Smooth muscle cell (in vitro differentiated cells): ENCODE measurements at regions not wholly inside any gene's neighbourhood (a gene's known extent, or its start where the extent isn't known, plus 50 kb on each side); places are given as distances from the start of the nearest gene placed in this dataset.

Experiments used
- DNase-seq: peaks from one replicate; lab custom pipeline; 2025; ENCODE audit not compliant: unreplicated experiment; lab: John Stamatoyannopoulos, UW
- H2AFZ ChIP-seq: fragments of 200-600 bp; sonication (generic); 2 replicates; pipeline ENCODE4 v1.6.0; 2016; ENCODE audit warnings: antibody characterized with exemption, low read depth, mild to moderate bottlenecking
- H3F3A ChIP-seq: fragments of 200-600 bp; sonication (generic); 2 replicates; pipeline ENCODE4 v1.6.0; 2017; ENCODE audit warnings: antibody characterized with exemption, low read depth
- H3K27ac ChIP-seq: fragments of 200-600 bp; sonication (generic); 2 replicates; pipeline ENCODE4 v1.5.1; 2016; ENCODE audit warnings: low read depth, mild to moderate bottlenecking
- H3K27me3 ChIP-seq: fragments of 200-600 bp; sonication (generic); 2 replicates; pipeline ENCODE4 v1.6.1; 2016; ENCODE audit warnings: low read depth, mild to moderate bottlenecking
- H3K36me3 ChIP-seq: fragments of 200-600 bp; sonication (generic); 2 replicates; pipeline ENCODE4 v1.5.1; 2016; ENCODE audit warnings: low read depth
- H3K4me1 ChIP-seq: fragments of 200-600 bp; sonication (generic); 2 replicates; pipeline ENCODE4 v1.5.1; 2016; ENCODE audit warnings: low read depth
- H3K4me2 ChIP-seq: fragments of 200-600 bp; sonication (generic); 2 replicates; pipeline ENCODE4 v1.6.0; 2016; ENCODE audit warnings: mild to moderate bottlenecking
- H3K4me3 ChIP-seq: fragments of 200-600 bp; sonication (generic); 2 replicates; pipeline ENCODE4 v1.5.1; 2016; ENCODE audit warnings: mild to moderate bottlenecking
- H3K79me2 ChIP-seq: fragments of 200-600 bp; sonication (generic); 2 replicates; pipeline ENCODE4 v1.6.0; 2016; ENCODE audit warnings: low read depth, mild to moderate bottlenecking
- H3K9ac ChIP-seq: fragments of 200-600 bp; sonication (generic); 2 replicates; pipeline ENCODE4 v1.6.0; 2016; ENCODE audit warnings: low read depth
- H3K9me3 ChIP-seq: fragments of 200-600 bp; sonication (generic); replicated peaks from 2 replicates; pipeline ENCODE4 v1.5.1; 2016; ENCODE audit warnings: low read depth
- H4K20me1 ChIP-seq: fragments of 200-600 bp; sonication (generic); 2 replicates; pipeline ENCODE4 v1.6.0; 2016; ENCODE audit warnings: low read depth
- CTCF ChIP-seq: fragments of 200-600 bp; sonication (generic); IDR thresholded peaks from 2 replicates; pipeline ENCODE4 v1.5.1; 2017; ENCODE audit warnings: borderline replicate concordance, mild to moderate bottlenecking, antibody characterized with exemption; ENCODE audit not compliant: insufficient read depth, poor library complexity, severe bottlenecking
- WGBS: methylation state at CpG from one replicate; pipeline ENCODE4 v1.1.7; 2016; ENCODE audit warnings: low lambda C conversion rate; 5-methylcytosine and 5-hydroxymethylcytosine counted together

GRCh38 chr16:86215233-86215978, 294.9 kb upstream of the FOXF1 start:
- Histone ChIP-seq H3K27me3 (no peaks in the 10 kb centered on the region), H4K20me1 (no peaks in the 10 kb centered on the region), H3K9ac (peak overlapping the region; percentile 11), H3K4me2 (no peak overlapping the region), H3K4me3 (no peak overlapping the region), H3K27ac (peak overlapping the region; percentile 12), H2AFZ (no peak overlapping the region), H3K36me3 (no peaks in the 10 kb centered on the region), H3K79me2 (no peaks in the 10 kb centered on the region), H3F3A (peaks cover 19% of the 10 kb centered on the region), H3K9me3 (no peaks in the 10 kb centered on the region), H3K4me1 (peaks cover 5% of the 10 kb centered on the region)
- no peak for DNase-seq
- 75% methylated on average over 13 of the region's 13 CpGs for WGBS
- no peak for TF ChIP-seq CTCF

GRCh38 chr16:86215979-86216585, 294.2 kb upstream of the FOXF1 start:
- Histone ChIP-seq H3K9me3 (no peaks in the 10 kb centered on the region), H3K27me3 (no peaks in the 10 kb centered on the region), H3K9ac (no peak overlapping the region), H3K4me1 (peaks cover 5% of the 10 kb centered on the region), H4K20me1 (no peaks in the 10 kb centered on the region), H3F3A (peaks cover 24% of the 10 kb centered on the region), H3K79me2 (no peaks in the 10 kb centered on the region), H3K4me3 (no peak overlapping the region), H3K27ac (peak overlapping the region; percentile 12), H2AFZ (no peak overlapping the region), H3K36me3 (no peaks in the 10 kb centered on the region), H3K4me2 (no peak overlapping the region)
- DNase-seq, result no peak
- no peak for TF ChIP-seq CTCF
- 89% methylated on average over 9 of the region's 9 CpGs for WGBS

GRCh38 chr16:86216591-86216990, 293.7 kb upstream of the FOXF1 start:
- Histone ChIP-seq H3K4me1 (peaks cover 5% of the 10 kb centered on the region), H4K20me1 (no peaks in the 10 kb centered on the region), H3K4me3 (no peak overlapping the region), H2AFZ (no peak overlapping the region), H3K36me3 (no peaks in the 10 kb centered on the region), H3K4me2 (no peak overlapping the region), H3F3A (peaks cover 28% of the 10 kb centered on the region), H3K27me3 (no peaks in the 10 kb centered on the region), H3K27ac (no peak overlapping the region), H3K9ac (no peak overlapping the region), H3K9me3 (no peaks in the 10 kb centered on the region), H3K79me2 (no peaks in the 10 kb centered on the region)
- WGBS, result 91% methylated on average over 9 of the region's 9 CpGs
- DNase-seq, result no peak
- TF ChIP-seq CTCF, result no peak
